Adrenal gland (tissue), 5 donors: ENCODE measurements at regions not wholly inside any gene's neighbourhood (a gene's known extent, or its start where the extent isn't known, plus 50 kb on each side); places are given as distances from the start of the nearest gene placed in this dataset.

Experiments used
- POLR2A ChIP-seq, 2 donors: fragments of 450-650 bp; IDR thresholded peaks; one replicate each; pipeline ENCODE4 v1.6.1; 2017; ENCODE audit warnings: antibody characterized with exemption in 2 of 2, mild to moderate bottlenecking in 2 of 2, moderate library complexity in 1 of 2
- TF ChIP-seq, protein P1 (sequence below), 6 experiments: fragments of 450-650 bp in 4 of 6; fragments of 200-600 bp in 2 of 6; sonication (generic) in 1 of 6; IDR thresholded peaks; 1 replicate in 5 of 6; 2 replicates in 1 of 6; pipeline versions ENCODE4 v1.5.1 to v1.8.0; 2016 to 2021; ENCODE audit warnings: antibody characterized with exemption in 6 of 6, mild to moderate bottlenecking in 2 of 6, moderate library complexity in 1 of 6
- donor health status: DM: no; HTN: no; CAD: no.

DNA sequence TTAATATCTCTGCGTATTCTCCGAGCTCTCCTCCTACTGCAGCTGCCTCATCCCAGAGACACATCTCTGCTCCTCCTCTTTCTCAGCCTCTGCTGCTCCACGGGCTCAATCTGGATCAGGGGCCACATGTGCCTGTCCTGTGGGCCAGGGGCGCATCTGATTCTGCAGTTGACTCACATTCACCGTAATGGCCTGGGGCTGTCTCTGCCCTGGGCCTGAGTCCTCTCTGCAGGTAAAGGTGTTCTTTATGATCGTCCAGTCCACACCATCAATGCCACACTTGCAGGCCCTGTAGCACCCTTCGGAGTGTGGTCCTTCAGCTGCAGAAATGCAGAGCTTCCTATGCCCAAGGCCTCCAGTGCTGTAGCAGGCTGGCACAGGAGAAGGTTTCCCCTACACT is 154.5 kb downstream of the OAT start:
- TF ChIP-seq, protein P1, sequence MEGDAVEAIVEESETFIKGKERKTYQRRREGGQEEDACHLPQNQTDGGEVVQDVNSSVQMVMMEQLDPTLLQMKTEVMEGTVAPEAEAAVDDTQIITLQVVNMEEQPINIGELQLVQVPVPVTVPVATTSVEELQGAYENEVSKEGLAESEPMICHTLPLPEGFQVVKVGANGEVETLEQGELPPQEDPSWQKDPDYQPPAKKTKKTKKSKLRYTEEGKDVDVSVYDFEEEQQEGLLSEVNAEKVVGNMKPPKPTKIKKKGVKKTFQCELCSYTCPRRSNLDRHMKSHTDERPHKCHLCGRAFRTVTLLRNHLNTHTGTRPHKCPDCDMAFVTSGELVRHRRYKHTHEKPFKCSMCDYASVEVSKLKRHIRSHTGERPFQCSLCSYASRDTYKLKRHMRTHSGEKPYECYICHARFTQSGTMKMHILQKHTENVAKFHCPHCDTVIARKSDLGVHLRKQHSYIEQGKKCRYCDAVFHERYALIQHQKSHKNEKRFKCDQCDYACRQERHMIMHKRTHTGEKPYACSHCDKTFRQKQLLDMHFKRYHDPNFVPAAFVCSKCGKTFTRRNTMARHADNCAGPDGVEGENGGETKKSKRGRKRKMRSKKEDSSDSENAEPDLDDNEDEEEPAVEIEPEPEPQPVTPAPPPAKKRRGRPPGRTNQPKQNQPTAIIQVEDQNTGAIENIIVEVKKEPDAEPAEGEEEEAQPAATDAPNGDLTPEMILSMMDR (IDR thresholded peaks at IDR 0.05), result no peak
- no peak for TF ChIP-seq POLR2A (IDR thresholded peaks at IDR 0.05)
